ENCODE measurements at regions not wholly inside any gene's neighbourhood (a gene's known extent, or its start where the extent isn't known, plus 50 kb on each side); places are given as distances from the start of the nearest gene placed in this dataset.

DNA sequence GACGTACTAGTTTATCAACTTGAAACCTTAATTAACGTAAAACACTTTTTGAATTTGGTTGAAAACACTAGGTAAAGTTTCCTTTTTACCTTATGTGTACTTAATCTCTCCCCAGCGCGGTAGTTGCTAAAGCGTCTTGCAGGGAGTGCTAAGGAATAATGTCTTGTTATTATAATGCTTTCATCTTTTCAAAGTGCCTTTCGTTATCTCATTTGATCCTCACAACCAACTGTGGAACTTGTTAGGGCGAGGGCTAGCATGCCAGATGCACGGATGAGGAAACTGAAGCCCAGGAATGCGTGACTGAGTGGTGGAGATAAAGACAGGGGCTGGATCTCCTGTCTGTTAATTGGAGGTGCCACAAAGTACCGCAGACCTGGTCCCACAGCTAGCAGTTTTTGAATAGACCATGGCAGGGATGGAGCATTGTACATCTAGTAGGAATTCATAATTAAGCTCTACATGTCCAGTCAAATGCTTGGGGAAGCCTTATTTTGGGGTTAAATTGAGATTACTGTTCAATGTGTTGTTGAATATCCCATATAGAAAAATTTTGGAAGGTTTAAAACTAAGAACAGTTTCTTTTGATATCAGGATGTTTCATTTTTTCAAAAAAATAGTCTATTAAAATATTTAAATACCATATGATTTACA, 234.3 kb downstream of the SH2D4B start:
- ChIA-PET POLR2A (ENCODE audit: unreplicated experiment) (no interaction called here), CTCF (no interaction called here)
- intact Hi-C loops (cut with micrococcal nuclease) (no loop called here), in situ Hi-C loops (cut with MboI; ENCODE audit: low sequenced_read_pairs) (no loop called here), dilution Hi-C loops (cut with HindIII; ENCODE audit: low sequenced_read_pairs, unreplicated experiment) (no loop called here)
- no peak overlapping the region for H3K4me2 ChIP-seq (ENCODE audit: low read depth, low read length)
- no peak overlapping the region for H3K23ac ChIP-seq (ENCODE audit: low read depth, low read length)
- no peak overlapping the region for H2BK5ac ChIP-seq (ENCODE audit: low read depth, low read length, poor library complexity, severe bottlenecking)
- H2AFZ ChIP-seq (replicated peaks; ENCODE audit: low read length, poor library complexity) = no peak overlapping the region
- no TSS peak for BruUV-seq (replicated peaks)
- no peak overlapping the region for H3K18ac ChIP-seq (ENCODE audit: low read depth, low read length)
- no peak overlapping the region for H2AK9ac ChIP-seq (replicated peaks; ENCODE audit: low read depth, low read length, poor library complexity)
- no peak overlapping the region for H2BK120ac ChIP-seq (ENCODE audit: low read depth, low read length)
- no peak overlapping the region for H2BK15ac ChIP-seq (ENCODE audit: low read depth, low read length)
- no peak overlapping the region for H2BK20ac ChIP-seq (ENCODE audit: low read depth, low read length)
- H3K9ac ChIP-seq (ENCODE audit: low read depth, low read length) = no peak overlapping the region
- no peaks in the 10 kb centered on the region for H3K36me3 ChIP-seq (ENCODE audit: control insufficient read depth, insufficient read depth, low read length)
- DNase-seq (no peak), ATAC-seq (ENCODE audit: low read depth) (no peak)
- H3K4me3 ChIP-seq (ENCODE audit: insufficient read depth, low read depth, low read length) = no peak overlapping the region
- no peaks in the 10 kb centered on the region for H3K9me1 ChIP-seq (ENCODE audit: insufficient read depth, low read length)
- H3K27ac ChIP-seq (ENCODE audit: insufficient read depth, low read length) = no peak overlapping the region
- no peak overlapping the region for H2AK5ac ChIP-seq (ENCODE audit: low read depth, low read length)
- H4K8ac ChIP-seq (ENCODE audit: low read depth in 2 of 2, low read length in 2 of 2) = no peak overlapping the region
- no peak overlapping the region for H4K91ac ChIP-seq (ENCODE audit: insufficient read depth, low read depth, low read length)
- H3K79me1 ChIP-seq (ENCODE audit: low read depth in 1 of 2, low read length in 2 of 2) = no peaks in the 10 kb centered on the region
- H3K9me3 ChIP-seq (ENCODE audit: control insufficient read depth, insufficient read depth, low read length) = peaks cover 2% of the 10 kb centered on the region; the same call in 1 of the 2 replicates
- TF ChIP-seq RAD21 (IDR thresholded peaks at IDR 0.05; ENCODE audit: low read length) = no peak
- no peak for TF ChIP-seq CEBPB (IDR thresholded peaks at IDR 0.05; ENCODE audit: low read depth, low read length)
- no peak for TF ChIP-seq NFE2L2 (IDR thresholded peaks at IDR 0.05; ENCODE audit: low read depth, low read length)
- TF ChIP-seq FOS (IDR thresholded peaks at IDR 0.05; ENCODE audit: low read depth, low read length) = no peak
- no peak for TF ChIP-seq MAFK (IDR thresholded peaks at IDR 0.05; ENCODE audit: low read depth, low read length)
- TF ChIP-seq MAZ (IDR thresholded peaks at IDR 0.05; ENCODE audit: borderline replicate concordance, low read depth, low read length) = no peak
- no peak for TF ChIP-seq SMC3 (IDR thresholded peaks at IDR 0.05; ENCODE audit: low read depth, low read length)
- no peak for TF ChIP-seq RCOR1 (IDR thresholded peaks at IDR 0.05; ENCODE audit: insufficient replicate concordance, low read length)
- TF ChIP-seq, protein P1, sequence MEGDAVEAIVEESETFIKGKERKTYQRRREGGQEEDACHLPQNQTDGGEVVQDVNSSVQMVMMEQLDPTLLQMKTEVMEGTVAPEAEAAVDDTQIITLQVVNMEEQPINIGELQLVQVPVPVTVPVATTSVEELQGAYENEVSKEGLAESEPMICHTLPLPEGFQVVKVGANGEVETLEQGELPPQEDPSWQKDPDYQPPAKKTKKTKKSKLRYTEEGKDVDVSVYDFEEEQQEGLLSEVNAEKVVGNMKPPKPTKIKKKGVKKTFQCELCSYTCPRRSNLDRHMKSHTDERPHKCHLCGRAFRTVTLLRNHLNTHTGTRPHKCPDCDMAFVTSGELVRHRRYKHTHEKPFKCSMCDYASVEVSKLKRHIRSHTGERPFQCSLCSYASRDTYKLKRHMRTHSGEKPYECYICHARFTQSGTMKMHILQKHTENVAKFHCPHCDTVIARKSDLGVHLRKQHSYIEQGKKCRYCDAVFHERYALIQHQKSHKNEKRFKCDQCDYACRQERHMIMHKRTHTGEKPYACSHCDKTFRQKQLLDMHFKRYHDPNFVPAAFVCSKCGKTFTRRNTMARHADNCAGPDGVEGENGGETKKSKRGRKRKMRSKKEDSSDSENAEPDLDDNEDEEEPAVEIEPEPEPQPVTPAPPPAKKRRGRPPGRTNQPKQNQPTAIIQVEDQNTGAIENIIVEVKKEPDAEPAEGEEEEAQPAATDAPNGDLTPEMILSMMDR (conservative IDR thresholded peaks at IDR 0.05; ENCODE audit: low read depth, low read length) = no peak
- no peak for TF ChIP-seq BHLHE40 (IDR thresholded peaks at IDR 0.05; ENCODE audit: low read depth, low read length)
- TF ChIP-seq, protein P2, sequence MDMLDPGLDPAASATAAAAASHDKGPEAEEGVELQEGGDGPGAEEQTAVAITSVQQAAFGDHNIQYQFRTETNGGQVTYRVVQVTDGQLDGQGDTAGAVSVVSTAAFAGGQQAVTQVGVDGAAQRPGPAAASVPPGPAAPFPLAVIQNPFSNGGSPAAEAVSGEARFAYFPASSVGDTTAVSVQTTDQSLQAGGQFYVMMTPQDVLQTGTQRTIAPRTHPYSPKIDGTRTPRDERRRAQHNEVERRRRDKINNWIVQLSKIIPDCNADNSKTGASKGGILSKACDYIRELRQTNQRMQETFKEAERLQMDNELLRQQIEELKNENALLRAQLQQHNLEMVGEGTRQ (IDR thresholded peaks at IDR 0.05; ENCODE audit: low read depth, low read length) = no peak
- no peak for TF ChIP-seq POLR2A (IDR thresholded peaks at IDR 0.05; ENCODE audit: low read depth, low read length)
- no peak for TF ChIP-seq RFX5 (IDR thresholded peaks at IDR 0.05; ENCODE audit: low read depth, low read length)
- TF ChIP-seq CHD1 (IDR thresholded peaks at IDR 0.05; ENCODE audit: low read depth, low read length) = no peak
- no peak for TF ChIP-seq MXI1 (IDR thresholded peaks at IDR 0.05; ENCODE audit: borderline replicate concordance, low read depth, low read length)
- no peak overlapping the region for H3K4ac ChIP-seq (ENCODE audit: low read depth, low read length)
- H4K20me1 ChIP-seq (ENCODE audit: insufficient read depth, low read length) = no peaks in the 10 kb centered on the region
- H3K27me3 ChIP-seq (ENCODE audit: control insufficient read depth, insufficient read depth, low read length) = no peaks in the 10 kb centered on the region
- no peaks in the 10 kb centered on the region for H3K4me1 ChIP-seq (ENCODE audit: control insufficient read depth, insufficient read depth, low read length)
- no peak overlapping the region for H3K56ac ChIP-seq (ENCODE audit: extremely low read depth, insufficient read depth, low read length)
- H3K14ac ChIP-seq (replicated peaks; ENCODE audit: low read depth, low read length) = no peak overlapping the region
- no peak overlapping the region for H4K5ac ChIP-seq (ENCODE audit: low read depth, low read length)
- WGBS, 2 experiments (ENCODE audit: extremely low coverage in 2 of 2, insufficient read length in 1 of 2) = no CpG with 5 or more reads among the region's 10 CpGs

Measured in IMR-90 (cell line).